Gastroesophageal sphincter (tissue), 4 donors: ENCODE measurements at regions not wholly inside any gene's neighbourhood (a gene's known extent, or its start where the extent isn't known, plus 50 kb on each side); places are given as distances from the start of the nearest gene placed in this dataset.

Source experiments
- ATAC-seq: fragments of 150-250 bp; one replicate; pipeline ENCODE4 v1.9.1; 2016; ENCODE audit warnings: mild to moderate bottlenecking, moderate library complexity
- H3K27ac ChIP-seq, 4 donors: fragments of 200-600 bp; sonication (generic) in 3 of 4; 1 replicate in 3 of 4; 2 replicates in 1 of 4; pipeline ENCODE4 v1.5.1; 2016 to 2019
- H3K27me3 ChIP-seq: fragments of 200-600 bp; sonication (generic); one replicate; pipeline ENCODE4 v1.5.1; 2019
- H3K36me3 ChIP-seq, 2 donors: fragments of 200-600 bp; sonication (generic); one replicate each; pipeline ENCODE4 v1.5.1; 2019; ENCODE audit warnings: control low read depth in 1 of 2
- H3K4me1 ChIP-seq, 3 donors: fragments of 200-600 bp; sonication (generic); 1 replicate in 2 of 3; 2 replicates in 1 of 3; pipeline ENCODE4 v1.5.1; 2016 to 2019; ENCODE audit warnings: control low read depth in 2 of 3
- H3K4me3 ChIP-seq, 2 donors: fragments of 200-600 bp; sonication (generic); one replicate each; pipeline ENCODE4 v1.5.1; 2019; ENCODE audit warnings: mild to moderate bottlenecking in 1 of 2, moderate library complexity in 1 of 2
- H3K9me3 ChIP-seq, 3 donors: fragments of 200-600 bp; sonication (generic); one replicate each; pipeline ENCODE4 v1.5.1; 2017 to 2019; ENCODE audit warnings: control low read depth in 2 of 3
- EP300 ChIP-seq: sonication (generic); formaldehyde crosslinking; IDR thresholded peaks from one replicate; pipeline ENCODE4 v1.6.1; 2017; ENCODE audit warnings: antibody characterized with exemption, mild to moderate bottlenecking
- POLR2A ChIP-seq, 2 donors: fragments of 450-650 bp; IDR thresholded peaks; one replicate each; pipeline ENCODE4 v1.6.1; 2017; ENCODE audit warnings: antibody characterized with exemption in 2 of 2, mild to moderate bottlenecking in 2 of 2, moderate library complexity in 1 of 2
- POLR2AphosphoS5 ChIP-seq: sonication (generic); formaldehyde crosslinking; IDR thresholded peaks from one replicate; pipeline ENCODE4 v1.6.1; 2017; ENCODE audit warnings: antibody characterized with exemption
- WGBS, 2 donors: methylation state at CpG; one replicate each; pipeline ENCODE4 v1.1.5; 2018; ENCODE audit warnings: low coverage in 1 of 2; 5-methylcytosine and 5-hydroxymethylcytosine counted together
- TF ChIP-seq, protein P1 (sequence below), 4 experiments: fragments of 200-600 bp in 2 of 4; fragments of 450-650 bp in 2 of 4; sonication (generic) in 1 of 4; IDR thresholded peaks; one replicate each; pipeline ENCODE4 v1.5.1; 2017 to 2019; ENCODE audit warnings: antibody characterized with exemption in 4 of 4, mild to moderate bottlenecking in 2 of 4, moderate library complexity in 2 of 4

DNA sequence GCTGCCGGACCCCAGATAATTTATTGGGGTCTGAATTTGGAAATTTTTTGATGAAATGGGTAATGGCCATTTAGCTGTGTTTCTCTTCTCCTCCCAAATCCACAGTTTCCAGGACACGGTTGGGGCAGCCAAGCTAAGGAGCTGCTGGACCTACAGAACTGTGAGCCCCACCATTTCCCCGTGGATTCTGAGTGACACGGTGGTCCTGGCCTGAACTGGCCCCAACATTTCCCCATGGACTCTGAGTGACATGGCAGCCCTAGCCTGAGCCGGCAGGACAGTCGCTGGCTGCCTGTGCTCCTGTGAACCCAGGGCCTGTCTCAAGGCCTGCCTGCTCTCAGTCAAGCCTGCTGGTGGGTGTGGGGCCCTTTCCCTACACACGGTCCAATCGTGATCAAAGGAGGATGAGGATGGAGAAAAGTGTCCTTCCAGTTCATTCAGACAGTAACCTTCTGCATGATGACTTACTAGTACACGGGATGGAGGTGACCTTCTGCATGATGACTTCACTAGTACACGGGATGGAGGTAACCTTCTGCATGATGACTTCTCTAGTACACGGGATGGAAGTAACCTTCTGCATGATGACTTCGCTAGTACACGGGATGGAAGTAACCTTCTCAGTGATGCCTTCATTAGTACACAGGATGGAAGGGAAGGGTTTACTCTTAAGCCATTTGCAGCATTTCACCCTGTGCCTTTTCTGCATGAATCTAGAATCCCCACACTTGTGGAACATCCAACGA, 359.9 kb downstream of the GLRX3 start:
- no peaks in the 10 kb centered on the region for H3K4me1 ChIP-seq
- no peak for TF ChIP-seq EP300
- no peak for TF ChIP-seq POLR2AphosphoS5
- no peak for TF ChIP-seq POLR2A (IDR thresholded peaks at IDR 0.05)
- TF ChIP-seq, protein P1, sequence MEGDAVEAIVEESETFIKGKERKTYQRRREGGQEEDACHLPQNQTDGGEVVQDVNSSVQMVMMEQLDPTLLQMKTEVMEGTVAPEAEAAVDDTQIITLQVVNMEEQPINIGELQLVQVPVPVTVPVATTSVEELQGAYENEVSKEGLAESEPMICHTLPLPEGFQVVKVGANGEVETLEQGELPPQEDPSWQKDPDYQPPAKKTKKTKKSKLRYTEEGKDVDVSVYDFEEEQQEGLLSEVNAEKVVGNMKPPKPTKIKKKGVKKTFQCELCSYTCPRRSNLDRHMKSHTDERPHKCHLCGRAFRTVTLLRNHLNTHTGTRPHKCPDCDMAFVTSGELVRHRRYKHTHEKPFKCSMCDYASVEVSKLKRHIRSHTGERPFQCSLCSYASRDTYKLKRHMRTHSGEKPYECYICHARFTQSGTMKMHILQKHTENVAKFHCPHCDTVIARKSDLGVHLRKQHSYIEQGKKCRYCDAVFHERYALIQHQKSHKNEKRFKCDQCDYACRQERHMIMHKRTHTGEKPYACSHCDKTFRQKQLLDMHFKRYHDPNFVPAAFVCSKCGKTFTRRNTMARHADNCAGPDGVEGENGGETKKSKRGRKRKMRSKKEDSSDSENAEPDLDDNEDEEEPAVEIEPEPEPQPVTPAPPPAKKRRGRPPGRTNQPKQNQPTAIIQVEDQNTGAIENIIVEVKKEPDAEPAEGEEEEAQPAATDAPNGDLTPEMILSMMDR (IDR thresholded peaks at IDR 0.05): no peak
- 78 to 82% methylated on average over 7 to 8 of the region's 14 CpGs for WGBS, 2 donors
- no peaks in the 10 kb centered on the region for H3K9me3 ChIP-seq
- peaks cover 32% of the 10 kb centered on the region for H3K27me3 ChIP-seq
- peak; percentile 45 for ATAC-seq
- H3K27ac ChIP-seq: no peak overlapping the region
- H3K36me3 ChIP-seq: no peaks in the 10 kb centered on the region
- no peak overlapping the region for H3K4me3 ChIP-seq

DNA sequence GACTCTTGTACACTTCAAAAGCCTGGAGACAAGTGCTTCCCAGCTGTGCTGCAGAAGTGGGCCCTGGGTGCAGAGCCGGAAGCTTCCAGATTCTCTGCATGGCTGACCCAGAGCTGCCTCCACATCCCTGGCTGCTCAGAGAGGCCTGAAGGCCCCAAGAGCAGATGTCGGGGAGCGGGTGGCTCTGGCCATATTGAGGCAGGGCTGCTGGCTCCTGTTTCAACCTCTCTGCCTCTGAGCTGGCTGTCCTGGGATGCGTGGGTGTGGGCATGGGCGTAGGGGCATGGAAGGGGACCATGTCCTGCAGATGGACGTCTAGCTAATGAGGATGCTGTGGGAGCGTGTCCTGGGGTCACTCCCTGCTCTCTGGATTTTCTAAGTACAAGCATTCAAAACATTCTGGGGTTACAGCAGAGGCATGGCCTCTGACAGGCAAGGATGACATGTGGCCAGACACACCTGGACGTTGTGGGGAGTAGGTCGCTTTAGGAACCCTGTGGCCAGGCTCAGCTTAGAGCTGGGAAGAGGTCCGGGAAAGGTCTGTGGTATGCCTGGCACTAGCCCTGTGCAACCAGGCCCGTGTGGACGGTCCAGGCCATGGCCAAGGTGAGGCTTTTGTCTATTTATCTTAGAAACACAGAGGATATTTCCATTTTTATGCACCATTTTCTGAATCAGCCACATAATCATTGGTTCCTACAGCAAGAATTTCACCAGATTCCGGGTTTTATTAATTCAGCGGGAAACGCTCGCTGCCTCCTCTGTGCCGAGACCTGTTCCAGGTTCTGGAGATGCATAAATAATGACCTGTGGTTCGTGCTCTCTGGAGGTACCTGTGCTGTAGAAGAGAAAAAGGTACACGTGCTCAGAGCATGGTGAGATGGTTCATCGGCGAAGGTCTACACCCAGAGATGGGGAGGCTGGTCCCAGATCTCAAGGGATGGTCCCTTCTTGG, 361.1 kb downstream of the GLRX3 start:
- Histone ChIP-seq H3K4me1 (no peaks in the 10 kb centered on the region), H3K36me3 (no peaks in the 10 kb centered on the region), H3K4me3 (no peak overlapping the region), H3K27ac (no peak overlapping the region), H3K27me3 (peaks cover 24% of the 10 kb centered on the region), H3K9me3 (no peaks in the 10 kb centered on the region)
- TF ChIP-seq POLR2AphosphoS5: no peak
- 72 to 89% methylated on average over 4 to 11 of the region's 21 CpGs for WGBS, 2 donors
- ATAC-seq: no peak

DNA sequence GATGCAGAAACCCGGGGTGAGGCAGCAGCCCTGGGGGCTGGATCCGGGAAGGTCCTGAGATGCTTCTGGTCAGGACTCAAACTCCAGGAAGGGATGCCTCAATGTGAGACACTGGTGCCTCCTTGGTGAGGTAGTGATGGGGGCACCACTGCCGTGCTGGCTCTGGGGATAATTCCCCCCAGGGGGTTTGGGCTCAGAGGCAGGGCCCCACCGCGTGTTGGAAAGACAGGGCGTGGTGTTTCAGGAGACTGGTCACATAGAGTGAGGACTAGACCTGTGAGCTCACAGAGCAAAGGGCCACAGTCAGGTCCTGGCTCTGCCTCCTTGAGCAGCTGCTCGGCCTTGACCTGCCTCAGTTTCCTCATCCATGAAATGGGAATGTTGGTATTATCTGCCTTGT, 361.9 kb downstream of the GLRX3 start:
- TF ChIP-seq POLR2A (IDR thresholded peaks at IDR 0.05): no peak
- TF ChIP-seq POLR2AphosphoS5: no peak
- TF ChIP-seq EP300: no peak
- TF ChIP-seq, protein P1 (IDR thresholded peaks at IDR 0.05): no peak
- H3K4me1 ChIP-seq: no peaks in the 10 kb centered on the region
- peaks cover 0 to 4% (median 0%) of the 10 kb centered on the region in 3 donors for H3K9me3 ChIP-seq
- WGBS, 2 donors: 82 to 88% methylated on average over 4 to 5 of the region's 7 CpGs
- no peak overlapping the region for H3K4me3 ChIP-seq
- no peak for ATAC-seq
- H3K27ac ChIP-seq: no peak overlapping the region
- H3K36me3 ChIP-seq: no peaks in the 10 kb centered on the region
- peaks cover 23% of the 10 kb centered on the region for H3K27me3 ChIP-seq

DNA sequence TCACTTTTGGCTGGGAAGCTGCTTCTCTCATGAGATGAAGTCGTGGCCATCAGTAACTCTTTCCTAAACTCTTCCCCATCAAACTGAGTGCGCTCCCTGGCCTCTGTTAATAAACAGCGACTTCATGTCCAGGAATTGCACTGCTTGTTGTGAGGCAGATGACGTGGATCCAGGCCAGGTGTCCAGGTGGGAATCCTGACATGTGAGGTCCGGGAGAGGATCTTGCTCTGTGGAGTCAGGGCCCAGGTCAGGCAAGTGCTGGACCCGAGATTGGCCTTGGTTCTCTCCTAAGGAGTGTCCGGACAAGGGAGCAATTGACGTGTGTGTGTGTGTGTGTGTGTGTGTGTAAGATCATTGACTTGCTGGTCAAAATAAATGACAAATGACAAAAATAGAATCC, 362.7 kb downstream of the GLRX3 start:
- Histone ChIP-seq H3K36me3 (no peaks in the 10 kb centered on the region), H3K9me3 (peaks cover 0 to 11% (median 0%) of the 10 kb centered on the region in 3 donors), H3K27ac (no peak overlapping the region), H3K27me3 (peaks cover 20% of the 10 kb centered on the region), H3K4me1 (no peaks in the 10 kb centered on the region), H3K4me3 (no peak overlapping the region)
- no peak for TF ChIP-seq EP300
- no peak for TF ChIP-seq POLR2A (IDR thresholded peaks at IDR 0.05)
- no peak for TF ChIP-seq POLR2AphosphoS5
- TF ChIP-seq, protein P1 (IDR thresholded peaks at IDR 0.05): no peak
- WGBS, 2 donors: 66 to 80% methylated on average over 1 to 3 of the region's 8 CpGs
- no peak for ATAC-seq

DNA sequence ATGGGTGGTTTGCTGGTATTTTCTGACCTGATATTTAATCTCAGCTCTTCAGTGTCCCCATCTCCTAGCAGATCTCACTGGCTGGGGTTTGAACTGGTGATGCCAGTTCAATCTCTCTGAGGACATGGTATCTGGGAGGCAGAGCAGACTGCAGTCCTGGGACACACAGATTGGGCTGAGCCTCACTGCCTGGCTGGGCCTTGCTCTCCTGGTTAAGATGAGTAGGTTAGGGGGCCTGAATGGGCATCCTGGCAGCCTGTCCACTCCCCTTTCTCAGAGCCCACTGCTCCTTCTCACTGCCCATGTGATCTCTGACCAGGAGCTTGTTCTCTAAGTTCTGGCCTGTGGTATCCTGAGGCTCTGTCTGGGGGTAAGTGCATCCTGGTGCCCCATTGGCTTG, 363.4 kb downstream of the GLRX3 start:
- H3K4me3 ChIP-seq: no peak overlapping the region

More for the DNA sequence above, 363.4 kb downstream of the GLRX3 start:
- no peak overlapping the region for H3K27ac ChIP-seq
- no peaks in the 10 kb centered on the region for H3K4me1 ChIP-seq
- no peak for TF ChIP-seq EP300
- TF ChIP-seq, protein P1 (IDR thresholded peaks at IDR 0.05): no peak
- no peak for TF ChIP-seq POLR2A (IDR thresholded peaks at IDR 0.05)
- no peak for TF ChIP-seq POLR2AphosphoS5
- H3K9me3 ChIP-seq: peaks cover 0 to 11% (median 0%) of the 10 kb centered on the region in 3 donors
- H3K36me3 ChIP-seq: no peaks in the 10 kb centered on the region
- peaks cover 16% of the 10 kb centered on the region for H3K27me3 ChIP-seq
- no peak for ATAC-seq
